Hematopoietic multipotent progenitor cell treated with erythropoietin and hydrocortisone succinate and interleukin-3 and kit ligand, for 17 days (in vitro differentiated cells): ENCODE measurements at regions not wholly inside any gene's neighbourhood (a gene's known extent, or its start where the extent isn't known, plus 50 kb on each side); places are given as distances from the start of the nearest gene placed in this dataset.

Source experiments
- DNase-seq: peaks from one replicate; pipeline ENCODE4 v3.0.0-alpha.2; 2015; ENCODE audit warnings: low spot score

DNA sequence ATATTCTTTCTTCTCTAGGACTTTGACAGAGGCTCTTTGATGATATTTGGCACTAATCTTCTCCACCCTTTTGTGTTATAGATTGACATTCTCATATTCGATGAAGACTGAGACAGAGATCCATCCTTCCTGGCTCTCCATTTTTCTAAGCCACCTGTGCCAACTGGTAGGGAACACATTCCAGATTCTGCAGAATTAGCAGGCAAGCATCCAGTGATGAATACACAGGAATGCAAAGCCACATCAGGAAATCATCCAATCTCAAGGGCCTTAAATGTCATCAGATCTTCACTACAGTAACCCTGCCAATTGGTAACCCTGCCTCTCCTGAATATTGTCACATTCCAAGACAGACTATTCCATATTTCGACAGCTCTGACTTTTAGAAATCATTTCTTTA lies 718.4 kb upstream of the API5 start:
- DNase-seq = no peak

DNA sequence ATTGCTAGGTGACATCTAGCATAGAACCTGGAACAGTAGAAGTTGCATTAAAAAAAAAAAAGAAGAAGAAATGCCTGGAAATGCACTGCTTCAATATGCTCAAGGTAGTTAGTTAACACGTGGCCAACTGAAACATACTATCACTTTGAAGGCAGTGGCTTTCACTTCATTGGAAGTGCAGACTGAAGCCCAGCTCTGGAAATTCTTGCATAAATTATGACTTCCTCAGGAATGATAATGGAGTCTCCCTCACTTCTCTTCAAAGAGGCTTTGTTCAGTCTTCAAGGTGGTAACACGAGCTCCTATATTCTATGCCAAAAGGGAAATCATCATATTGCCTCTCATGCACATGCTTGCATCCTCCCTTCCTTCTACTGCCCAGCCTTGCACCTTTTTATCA lies 715.9 kb upstream of the API5 start:
- DNase-seq = no peak

DNA sequence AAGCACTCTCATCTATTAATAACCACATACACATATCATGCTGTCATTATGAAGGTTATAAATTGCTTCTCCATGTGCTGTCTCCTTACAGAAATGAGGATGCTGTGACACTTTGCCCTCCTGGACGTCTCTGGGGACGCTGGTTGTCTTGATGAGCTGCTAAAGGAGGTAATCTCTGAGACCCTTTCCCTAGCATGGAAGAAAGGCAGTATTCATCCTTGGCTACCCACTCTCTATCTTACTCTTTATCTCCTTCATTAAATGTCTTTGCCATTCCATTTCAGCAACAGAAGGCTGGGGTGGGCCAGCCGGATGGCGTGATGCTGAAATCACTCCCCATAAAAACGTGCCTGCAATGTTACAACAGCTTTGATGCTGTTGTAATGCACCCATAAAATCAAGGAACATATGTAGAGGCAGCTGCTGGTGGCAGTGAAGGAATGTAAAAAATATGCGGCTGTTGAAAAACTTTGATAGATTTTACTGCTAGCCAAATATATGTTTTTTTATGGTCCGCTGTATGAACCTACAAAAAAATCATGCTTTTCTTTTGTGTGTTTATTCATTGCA lies 715.1 kb upstream of the API5 start:
- no peak for DNase-seq

DNA sequence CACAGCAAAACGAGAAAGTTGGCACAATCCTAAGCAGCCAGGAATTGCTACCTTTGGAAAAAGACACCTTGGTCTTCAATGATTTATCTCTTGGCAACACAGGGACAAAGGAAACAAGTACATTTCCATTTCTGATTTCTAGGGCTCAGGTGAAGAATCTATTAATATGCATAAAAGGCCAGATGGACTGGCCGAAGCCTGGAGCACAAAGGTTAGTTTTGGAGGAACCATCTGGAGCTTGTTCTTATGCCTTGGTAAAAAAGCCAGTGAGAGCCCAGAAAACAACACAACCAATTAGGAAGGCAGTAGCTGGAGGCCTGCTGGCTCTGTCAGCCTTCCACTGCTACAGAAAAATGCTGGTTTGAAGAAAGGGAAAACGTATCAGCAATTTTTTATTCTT lies 713.5 kb upstream of the API5 start:
- DNase-seq = no peak

DNA sequence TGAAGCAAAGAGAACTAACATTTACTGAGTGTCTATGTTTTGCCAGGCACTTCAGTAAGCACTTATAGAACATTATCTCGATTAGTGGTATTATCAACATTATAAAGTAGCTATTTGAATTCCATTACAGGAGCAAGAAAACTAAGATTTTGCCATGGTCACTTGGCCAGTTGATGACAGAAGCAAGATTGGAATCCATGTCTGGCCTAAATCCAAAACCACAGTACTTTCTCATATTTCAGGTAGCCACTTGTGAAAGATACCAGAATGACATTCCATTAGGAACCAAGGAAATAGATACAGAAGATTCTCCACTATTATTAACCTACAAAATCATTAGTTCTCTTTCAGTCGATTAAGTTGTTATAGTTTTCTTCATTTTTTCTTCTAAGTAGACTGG lies 691.0 kb upstream of the API5 start:
- DNase-seq = no peak

DNA sequence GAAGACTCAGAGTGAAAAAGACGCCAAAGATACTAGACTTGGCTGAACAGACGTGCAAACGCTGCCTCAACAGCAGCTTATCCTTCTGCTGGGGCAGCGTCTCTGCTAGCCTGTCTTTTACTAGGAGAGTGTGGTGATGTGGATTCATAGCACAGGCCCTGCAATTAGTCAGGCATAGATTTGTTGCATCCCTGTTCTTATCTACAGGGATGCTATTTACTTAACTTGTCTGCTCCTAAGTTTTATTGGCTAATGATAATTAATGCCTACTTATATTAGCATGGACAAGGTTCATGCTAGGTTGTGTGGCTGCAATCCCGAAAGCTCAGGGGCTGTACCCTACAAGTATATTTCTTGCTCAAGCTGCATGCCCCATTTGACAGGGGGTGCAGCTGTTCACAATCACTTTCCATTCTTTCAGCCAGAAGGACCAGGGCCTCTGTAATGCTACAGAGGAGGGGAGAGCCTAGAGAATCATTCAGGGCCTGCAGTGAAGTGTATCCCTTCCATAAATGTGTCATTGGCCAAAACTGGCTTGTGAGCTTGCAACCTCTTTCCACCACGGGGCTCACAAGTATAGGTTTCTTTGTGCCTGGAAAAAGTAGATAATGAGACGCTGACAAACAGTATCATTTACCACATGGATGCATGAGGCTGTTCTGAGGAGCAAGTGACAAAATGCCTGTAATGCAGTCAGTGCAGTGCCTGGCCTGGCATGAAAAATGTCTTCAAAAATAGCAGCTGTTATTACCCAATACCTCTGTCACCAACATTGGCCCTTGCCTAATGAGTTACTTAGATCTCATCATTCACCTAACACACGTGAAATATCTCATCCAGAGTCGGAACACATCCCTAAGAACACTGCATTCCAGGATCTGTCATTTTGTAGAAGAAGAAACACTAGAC lies 685.8 kb upstream of the API5 start:
- DNase-seq = no peak

DNA sequence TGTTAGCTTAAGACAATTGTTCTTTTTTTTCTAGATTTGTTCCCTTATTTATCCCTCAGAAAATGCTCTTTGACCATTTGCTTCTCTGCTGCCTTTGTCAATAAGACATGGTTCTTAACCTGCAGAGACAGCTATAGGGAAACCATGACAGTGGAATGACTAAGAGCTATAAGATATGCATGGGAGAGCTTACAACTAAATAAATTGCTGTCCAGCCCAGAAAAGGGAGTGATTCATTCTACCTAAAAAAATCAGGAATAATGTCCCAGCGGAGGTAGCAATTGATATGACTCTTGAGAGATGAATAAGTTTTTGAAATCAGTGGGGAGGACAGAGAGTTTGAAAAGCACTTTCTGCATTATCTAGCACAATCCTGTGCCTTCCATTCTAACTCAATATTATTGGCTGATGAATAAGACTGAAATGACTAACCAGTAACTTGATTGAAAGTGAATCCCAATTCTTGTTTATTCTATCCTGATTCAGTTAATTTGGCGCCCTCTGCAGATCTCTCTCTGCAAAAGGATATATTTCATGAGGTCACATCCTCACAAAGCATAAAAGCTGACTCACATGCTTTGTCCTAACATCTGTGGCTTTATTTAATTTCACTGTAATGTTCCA lies 680.5 kb upstream of the API5 start:
- DNase-seq = no peak

DNA sequence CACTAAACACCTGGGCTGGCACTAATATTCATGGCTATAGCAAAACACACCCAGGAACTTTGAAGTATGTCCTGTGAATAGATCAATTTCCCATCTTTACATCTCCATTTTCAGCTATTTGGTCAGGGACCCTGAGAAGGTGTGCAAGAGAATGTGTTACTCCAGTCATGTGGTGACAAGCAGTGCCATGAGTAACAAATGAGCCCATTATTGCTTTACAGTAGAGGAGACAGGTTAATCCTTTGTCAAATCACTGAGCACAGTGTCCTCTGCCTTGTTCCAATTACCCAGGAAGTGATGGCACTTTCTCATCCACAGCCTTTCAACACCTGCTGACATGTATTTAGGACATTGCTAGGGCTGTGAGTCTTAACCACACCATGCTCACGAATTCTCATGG lies 664.8 kb upstream of the API5 start:
- no peak for DNase-seq

DNA sequence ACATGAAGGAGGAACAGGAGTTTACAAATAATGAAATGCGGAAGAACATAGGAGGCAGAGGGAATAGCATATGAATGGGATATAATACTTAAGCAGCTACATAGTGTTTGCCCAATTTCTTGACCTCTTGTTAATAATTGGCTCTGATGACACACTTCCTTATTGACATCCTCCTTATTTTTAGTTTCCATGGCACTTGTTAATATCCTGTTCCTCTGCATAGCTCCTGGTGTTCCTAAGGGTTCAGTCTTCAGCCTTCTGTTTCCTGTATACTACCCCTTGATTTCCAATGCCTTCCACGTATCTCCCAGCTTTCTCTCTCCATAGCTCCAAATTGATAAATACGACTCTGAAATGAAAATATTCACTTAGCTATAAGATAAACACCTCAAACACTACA lies 663.8 kb upstream of the API5 start:
- no peak for DNase-seq

DNA sequence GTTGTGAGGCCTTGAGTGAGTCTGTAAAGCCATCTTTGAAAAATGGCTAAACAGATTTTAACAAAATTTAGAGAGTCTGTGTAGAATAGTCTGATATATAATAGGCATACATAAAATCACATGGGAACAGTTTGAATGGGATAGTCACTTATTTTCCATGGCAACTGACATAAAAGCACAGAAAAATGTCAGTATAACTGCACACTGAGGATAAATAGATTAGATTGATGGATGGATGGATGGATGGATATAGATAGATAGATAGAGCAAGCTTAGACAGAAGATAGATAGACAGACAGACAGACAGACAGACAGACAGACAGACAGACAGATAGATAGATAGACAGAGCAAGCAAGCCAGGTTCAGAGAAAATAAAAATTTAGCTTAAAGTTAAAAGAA lies 660.2 kb upstream of the API5 start:
- DNase-seq = no peak

DNA sequence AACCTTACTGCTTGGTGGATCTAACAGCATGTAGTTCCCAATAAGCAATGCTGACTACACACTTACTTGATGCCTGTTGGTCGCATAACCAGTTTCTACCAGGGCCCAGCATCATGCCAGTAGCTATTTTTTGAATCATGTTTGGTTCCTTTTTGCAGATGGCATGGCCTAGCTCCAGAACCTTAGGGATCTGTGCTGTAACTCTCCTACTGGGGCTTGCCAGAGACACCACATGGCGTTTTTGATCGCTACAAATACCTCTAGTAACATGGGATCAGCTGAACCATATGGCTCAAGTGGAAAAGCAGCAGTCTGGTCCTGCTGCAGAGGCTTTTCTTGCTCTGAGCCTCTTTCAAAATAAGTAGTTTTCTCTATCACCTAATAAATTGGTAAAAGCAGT lies 654.6 kb upstream of the API5 start:
- DNase-seq = no peak

DNA sequence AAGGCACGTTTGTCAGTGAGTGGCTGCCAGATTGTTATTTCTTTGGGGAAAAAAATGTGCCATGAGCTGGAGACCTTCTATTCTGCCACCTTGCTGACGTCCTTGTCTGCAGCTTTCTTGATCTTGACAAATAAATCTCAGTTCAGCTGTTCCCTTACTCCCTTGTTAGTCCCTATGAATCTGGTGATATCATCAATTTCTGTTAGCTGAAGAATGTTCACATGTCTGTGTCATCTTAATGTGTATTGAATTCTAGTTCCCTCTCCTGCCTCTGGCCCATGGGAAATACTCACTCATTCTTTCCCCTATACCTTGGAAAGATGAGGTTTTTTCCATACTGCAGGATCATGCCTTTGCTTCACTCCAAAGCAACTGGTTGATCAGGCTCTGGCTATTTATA lies 649.9 kb upstream of the API5 start:
- DNase-seq = no peak

DNA sequence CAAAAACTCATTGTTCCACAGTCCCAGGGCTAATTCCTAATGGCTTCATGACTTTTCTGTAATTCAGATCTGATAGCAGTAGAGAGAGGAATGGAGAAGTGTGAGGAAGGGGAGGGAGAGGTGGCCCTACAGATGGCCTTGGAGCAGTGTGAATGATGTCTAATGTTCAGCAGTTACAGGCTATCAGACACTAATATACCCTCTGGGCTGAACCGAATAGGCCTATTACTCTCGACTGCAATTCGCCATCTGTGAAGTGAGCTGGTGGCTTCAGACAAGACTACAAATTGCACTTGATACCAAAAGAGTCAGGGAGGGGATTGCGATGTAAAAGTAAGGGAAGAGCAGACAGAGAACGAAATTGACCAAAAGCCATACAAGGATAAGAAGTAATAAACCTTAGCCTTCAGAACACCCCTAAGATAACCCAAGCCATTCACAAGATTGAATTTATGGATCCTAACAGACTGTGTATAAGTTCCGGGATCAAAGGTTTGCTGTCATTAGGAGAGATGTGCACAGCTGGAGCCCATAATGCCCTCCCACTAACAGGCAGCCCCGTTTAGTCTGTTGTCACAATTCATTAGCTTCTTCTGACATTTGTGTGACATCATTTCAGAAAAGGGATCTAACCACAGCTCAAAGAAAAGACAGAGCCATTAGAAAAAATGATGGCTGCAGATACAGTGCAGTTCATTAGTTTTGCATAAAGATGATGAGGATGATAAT lies 642.4 kb upstream of the API5 start:
- no peak for DNase-seq

DNA sequence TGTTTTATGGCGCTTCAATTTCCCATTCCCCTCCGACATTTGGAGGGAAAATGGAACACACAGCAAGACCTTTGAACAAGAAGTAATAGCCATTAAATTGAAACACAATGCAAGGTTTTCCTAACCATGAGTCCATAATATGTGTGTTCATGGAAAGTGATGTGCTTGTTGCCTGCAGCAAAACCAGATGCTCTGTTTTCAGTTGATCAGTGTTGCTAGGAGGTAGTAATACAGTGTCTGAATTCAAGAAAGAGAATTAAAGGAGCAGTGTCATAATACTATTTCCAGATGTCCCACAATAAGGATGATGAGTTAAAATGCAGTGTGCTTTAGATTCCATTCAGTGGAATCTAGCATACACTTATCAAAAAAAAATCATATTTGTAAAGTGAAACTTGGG lies 637.4 kb upstream of the API5 start:
- no peak for DNase-seq

DNA sequence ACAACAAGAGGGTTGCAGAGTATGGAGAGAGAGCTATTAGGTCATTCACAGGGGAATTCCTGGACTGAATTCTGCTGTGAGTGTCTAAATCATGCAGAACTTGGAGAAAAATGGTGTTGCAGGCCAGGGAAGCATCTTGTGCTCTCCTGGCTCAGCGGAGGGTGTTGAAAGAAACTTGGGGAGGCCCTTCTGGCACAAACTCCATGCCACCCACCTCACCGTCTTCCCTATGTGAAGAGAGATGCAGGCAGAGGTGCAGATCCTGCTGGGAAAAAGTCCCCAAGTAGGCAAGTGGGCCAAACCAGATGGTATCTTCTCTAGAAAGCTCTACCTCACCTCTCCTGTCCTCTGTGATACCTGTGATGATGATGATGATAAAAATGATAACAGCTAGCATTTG lies 604.3 kb upstream of the API5 start:
- DNase-seq = no peak

DNA sequence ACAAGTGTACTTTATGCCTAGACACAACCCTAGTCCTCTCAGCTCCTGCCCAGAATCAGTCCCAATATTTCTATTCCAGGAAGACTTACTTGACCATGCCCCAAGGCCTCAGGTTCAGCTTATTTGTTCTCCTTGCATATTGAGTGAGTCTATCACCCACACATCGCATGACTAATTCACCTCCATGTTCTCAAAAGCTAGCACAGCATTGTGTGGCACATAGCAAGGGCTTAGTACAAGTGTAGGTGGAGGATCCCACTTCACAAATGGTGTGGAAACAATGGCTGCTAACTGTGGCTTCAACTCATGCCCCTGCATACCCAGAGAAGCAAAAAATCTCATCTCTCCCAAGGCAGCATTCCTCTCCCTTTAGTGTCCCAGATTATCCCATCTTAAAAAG lies 602.6 kb upstream of the API5 start:
- no peak for DNase-seq

DNA sequence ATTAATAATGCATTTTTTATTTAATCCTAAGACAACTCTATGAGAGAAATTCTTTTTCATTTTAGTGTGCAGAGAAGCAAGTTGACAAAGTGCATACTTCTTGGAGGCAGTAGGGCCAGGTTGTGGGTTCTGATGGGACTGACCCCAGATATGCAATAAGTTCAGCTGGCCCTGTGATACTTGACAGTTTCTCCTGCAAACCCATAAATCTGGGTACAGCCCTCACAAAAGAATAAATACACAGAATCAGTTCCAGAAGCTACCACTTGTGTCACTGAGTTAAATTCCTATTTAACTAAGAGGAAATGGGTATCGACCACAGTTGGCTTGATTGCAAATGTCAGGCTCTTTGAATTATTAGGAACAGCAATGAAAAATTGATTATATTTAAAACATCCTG lies 598.5 kb upstream of the API5 start:
- DNase-seq = no peak

DNA sequence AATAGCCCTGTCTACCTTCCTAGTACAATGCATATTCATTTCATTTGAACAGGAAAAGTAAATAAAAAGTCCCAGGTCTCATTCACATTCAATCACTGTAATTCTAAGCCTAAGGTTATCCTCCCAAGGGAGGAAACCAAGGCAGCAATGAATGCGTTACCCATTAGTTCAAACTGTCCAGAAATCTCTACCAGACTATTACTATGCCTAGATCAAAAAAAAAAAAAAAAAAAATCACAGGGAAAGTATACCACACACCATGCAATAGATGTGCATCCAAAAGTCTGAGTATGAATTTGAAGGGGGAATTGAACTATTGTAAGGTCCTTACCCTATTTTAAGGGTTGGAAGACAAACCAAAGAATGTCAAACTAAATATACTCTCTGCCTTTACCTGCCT lies 598.0 kb upstream of the API5 start:
- DNase-seq = no peak

DNA sequence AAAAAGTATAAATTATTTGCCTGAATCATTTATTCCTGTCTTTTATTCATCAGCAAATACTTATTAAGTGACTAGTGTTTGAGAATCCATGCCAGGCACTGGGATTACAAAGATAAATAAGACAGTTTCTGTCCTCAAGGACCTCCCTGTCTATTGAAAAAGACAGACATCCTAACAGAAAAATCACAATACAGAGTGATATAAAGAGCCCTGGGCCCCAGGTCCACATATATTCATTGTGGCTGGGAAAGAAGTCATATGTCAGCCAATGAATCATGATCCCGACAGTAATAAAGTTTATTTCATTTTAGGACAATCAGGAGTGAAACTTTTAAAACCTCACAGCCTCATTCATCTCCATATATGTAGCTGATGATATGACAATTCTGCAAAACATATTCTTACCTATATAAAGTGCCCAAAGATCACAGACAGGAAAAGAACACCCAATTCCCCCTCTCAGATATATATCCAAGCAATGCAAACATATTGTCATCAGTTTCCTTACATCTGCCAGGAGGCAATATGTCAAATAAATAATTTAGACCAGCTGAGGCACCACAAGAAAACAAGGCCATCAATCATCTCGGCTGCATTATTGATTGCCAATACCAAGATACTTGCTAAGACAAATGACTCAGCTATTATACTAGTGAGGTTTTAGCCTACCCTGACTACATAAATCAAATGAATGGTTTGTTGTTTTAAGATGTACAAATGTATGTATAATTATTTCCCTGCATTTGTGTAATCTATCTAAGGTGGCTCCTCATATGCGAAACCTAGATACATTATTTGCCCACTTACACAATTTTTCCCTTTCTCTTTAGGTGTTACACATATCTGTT lies 590.9 kb upstream of the API5 start:
- no peak for DNase-seq

DNA sequence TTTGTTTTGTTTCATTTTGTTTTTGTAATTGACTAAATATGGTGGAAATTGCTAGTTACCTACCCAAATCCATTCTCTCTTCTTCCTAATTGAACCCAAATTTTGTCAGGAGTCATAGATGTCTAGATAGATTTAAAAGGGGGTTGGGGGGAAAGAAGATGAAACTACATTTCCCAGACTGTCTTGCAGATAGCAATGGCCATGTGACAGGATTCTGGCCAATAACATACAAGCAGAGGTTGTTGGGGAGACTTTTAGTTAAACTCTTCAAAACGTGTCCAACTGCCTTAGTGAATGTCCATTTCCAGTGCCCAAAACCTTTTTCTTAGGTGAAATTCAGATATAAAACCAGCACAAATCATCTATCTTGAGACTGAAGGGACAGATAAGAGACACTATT lies 583.9 kb upstream of the API5 start:
- DNase-seq = no peak

DNA sequence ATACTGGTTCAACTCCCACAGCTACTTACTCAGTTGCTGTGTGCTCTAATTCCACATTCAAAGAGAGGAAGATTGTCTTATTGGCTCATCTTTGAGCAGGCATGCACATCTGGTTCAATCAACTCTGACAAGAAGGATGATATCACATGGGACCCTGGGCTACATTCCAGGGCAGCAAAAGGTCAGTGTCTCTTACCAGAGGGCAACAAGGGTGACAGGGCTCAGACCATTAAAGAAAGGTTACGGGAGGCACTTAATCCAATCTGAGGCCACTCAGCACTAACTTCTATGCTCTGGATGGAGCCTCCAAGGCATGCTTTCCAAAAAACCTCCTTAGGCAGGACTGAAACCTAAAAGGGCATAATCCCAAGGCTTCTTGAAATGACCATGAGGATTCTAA lies 549.4 kb upstream of the API5 start:
- DNase-seq = no peak

DNA sequence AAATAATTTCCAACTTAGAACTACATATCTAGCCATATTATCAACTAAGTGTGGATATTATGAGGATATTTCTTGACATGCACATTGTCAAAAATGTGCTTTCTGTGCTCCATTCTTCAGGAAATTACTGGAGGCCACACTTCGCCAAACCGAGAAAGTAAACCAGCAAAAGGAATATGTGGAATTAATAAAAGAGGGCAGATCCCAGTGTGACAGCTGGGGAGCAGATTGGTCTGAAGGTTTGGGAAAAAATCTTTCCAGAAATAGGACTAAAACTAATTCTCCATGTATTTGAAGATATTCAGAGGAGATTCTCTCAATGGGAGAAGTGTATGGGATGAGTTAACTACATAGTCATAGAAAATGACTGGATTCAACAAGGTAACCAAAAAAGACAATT lies 546.9 kb upstream of the API5 start:
- no peak for DNase-seq
